BJ (cell line): ENCODE measurements at regions not wholly inside any gene's neighbourhood (a gene's known extent, or its start where the extent isn't known, plus 50 kb on each side); places are given as distances from the start of the nearest gene placed in this dataset.

Source experiments
- CTCF ChIA-PET: fragments of 350-600 bp; formaldehyde crosslinking; extraction: SDS; loops from one replicate; lab custom pipeline; 2021; ENCODE audit warnings: antibody characterized with exemption, inconsistent platforms; lab: Yijun Ruan, JAX
- POLR2A ChIA-PET: fragments of 300-600 bp; sonication (Branson Sonifier 250); formaldehyde crosslinking; extraction: SDS; loops from one replicate; lab custom pipeline; 2021; ENCODE audit warnings: antibody characterized with exemption; lab: Charles Lee
- DNase-seq: peaks from one replicate; pipeline ENCODE4 v3.0.0-alpha.2; 2011; ENCODE audit warnings: low read depth
- H3K27me3 ChIP-seq: 2 replicates; pipeline ENCODE4 v1.6.0; 2011; ENCODE audit warnings: low read length; ENCODE audit not compliant: control insufficient read depth, insufficient read depth
- H3K36me3 ChIP-seq: 2 replicates; pipeline ENCODE4 v1.5.1; 2011; ENCODE audit warnings: low read length; ENCODE audit not compliant: control insufficient read depth, insufficient read depth
- H3K4me3 ChIP-seq: 2 replicates; pipeline ENCODE4 v1.5.1; 2011; ENCODE audit warnings: low read depth, mild to moderate bottlenecking, control low read depth, low read length
- TF ChIP-seq, protein P1 (sequence below): IDR thresholded peaks from 2 replicates; pipeline ENCODE4 v1.5.1; 2011; ENCODE audit warnings: low read depth, mild to moderate bottlenecking, control low read depth, inconsistent platforms, low read length, moderate library complexity; ENCODE audit not compliant: insufficient read depth

- POLR2A ChIA-PET: no interaction called here
Observed at GRCh38 chr13:34364633-34365032, 546.7 kb downstream of the RFC3 start.

GRCh38 chr13:34369931-34370330 lies 552.0 kb downstream of the RFC3 start:
- TF ChIP-seq, protein P1, sequence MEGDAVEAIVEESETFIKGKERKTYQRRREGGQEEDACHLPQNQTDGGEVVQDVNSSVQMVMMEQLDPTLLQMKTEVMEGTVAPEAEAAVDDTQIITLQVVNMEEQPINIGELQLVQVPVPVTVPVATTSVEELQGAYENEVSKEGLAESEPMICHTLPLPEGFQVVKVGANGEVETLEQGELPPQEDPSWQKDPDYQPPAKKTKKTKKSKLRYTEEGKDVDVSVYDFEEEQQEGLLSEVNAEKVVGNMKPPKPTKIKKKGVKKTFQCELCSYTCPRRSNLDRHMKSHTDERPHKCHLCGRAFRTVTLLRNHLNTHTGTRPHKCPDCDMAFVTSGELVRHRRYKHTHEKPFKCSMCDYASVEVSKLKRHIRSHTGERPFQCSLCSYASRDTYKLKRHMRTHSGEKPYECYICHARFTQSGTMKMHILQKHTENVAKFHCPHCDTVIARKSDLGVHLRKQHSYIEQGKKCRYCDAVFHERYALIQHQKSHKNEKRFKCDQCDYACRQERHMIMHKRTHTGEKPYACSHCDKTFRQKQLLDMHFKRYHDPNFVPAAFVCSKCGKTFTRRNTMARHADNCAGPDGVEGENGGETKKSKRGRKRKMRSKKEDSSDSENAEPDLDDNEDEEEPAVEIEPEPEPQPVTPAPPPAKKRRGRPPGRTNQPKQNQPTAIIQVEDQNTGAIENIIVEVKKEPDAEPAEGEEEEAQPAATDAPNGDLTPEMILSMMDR: no peak
- no peak for DNase-seq
- Histone ChIP-seq H3K36me3 (no peaks in the 10 kb centered on the region), H3K4me3 (no peak overlapping the region), H3K27me3 (no peaks in the 10 kb centered on the region)
- ChIA-PET POLR2A (no interaction called here), CTCF (no interaction called here)

More at GRCh38 chr13:34364633-34365032, 546.7 kb downstream of the RFC3 start:
- DNase-seq: no peak
- Histone ChIP-seq H3K4me3 (no peak overlapping the region), H3K36me3 (no peaks in the 10 kb centered on the region), H3K27me3 (no peaks in the 10 kb centered on the region)
- CTCF ChIA-PET: no interaction called here
- TF ChIP-seq, protein P1: no peak

DNA sequence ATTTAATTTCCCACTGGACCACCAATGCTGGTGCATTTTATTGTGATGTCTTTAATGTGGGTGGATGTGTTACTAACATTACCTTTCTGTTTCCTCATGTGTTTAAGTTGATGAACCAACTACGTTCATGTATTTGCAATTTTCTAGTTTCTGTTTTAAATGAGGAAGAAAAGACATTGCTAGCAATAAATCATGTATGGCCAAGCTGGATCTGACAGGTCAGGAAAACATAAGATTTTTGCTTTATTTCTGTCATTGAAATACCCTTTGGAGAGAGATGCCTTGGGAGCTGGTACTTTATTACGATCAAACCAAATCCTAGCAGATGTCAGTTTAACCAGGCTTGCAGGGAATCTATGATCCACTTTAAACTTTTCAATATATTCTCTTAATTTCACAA lies 553.2 kb downstream of the RFC3 start:
- no peak for DNase-seq
- Histone ChIP-seq H3K27me3 (no peaks in the 10 kb centered on the region), H3K4me3 (no peak overlapping the region), H3K36me3 (no peaks in the 10 kb centered on the region)
- ChIA-PET POLR2A (no interaction called here), CTCF (no interaction called here)
- TF ChIP-seq, protein P1: no peak

DNA sequence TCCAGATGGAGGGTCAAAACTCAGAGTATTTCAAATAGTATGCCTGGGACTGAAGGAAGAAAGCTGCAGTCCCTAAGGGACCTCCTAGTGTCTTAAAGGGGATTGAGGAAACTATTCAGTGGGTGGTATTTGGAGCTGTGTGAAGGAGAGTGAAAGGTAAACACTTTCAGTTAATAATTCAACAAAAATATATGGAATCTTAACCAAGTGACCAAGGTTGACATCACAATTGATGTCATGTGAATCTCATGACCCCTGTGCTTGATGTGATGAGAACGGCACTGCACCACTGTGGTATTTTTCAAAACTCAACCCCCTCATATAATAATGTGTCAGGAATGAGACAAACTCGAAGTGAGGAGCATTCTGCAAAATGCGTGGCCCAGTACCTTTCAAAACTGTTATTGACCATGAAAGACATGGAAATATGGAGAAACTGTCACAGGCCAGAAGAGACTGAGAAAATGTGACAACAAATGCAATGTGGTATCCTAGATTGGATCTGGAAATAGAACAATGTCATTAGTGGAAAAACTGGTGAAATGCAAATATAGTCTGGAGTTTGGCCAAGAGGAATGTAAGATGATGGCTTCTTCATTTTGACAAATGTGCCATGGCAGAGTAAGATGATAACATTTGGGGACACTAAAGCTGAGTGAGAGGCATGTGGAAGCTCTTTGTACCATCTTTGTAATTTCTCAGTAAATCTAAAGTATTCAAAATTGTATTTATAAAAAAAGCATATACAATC lies 553.9 kb downstream of the RFC3 start:
- Histone ChIP-seq H3K4me3 (no peak overlapping the region), H3K36me3 (no peaks in the 10 kb centered on the region), H3K27me3 (no peaks in the 10 kb centered on the region)
- ChIA-PET POLR2A (no interaction called here), CTCF (no interaction called here)
- TF ChIP-seq, protein P1: no peak
- DNase-seq: no peak

- POLR2A ChIA-PET: no interaction called here
- no peaks in the 10 kb centered on the region for H3K36me3 ChIP-seq
- TF ChIP-seq, protein P1: no peak
- H3K27me3 ChIP-seq: no peaks in the 10 kb centered on the region
- no peak overlapping the region for H3K4me3 ChIP-seq
- no peak for DNase-seq
- CTCF ChIA-PET: no interaction called here
Observed at GRCh38 chr13:34372581-34372980, 554.6 kb downstream of the RFC3 start.
